ENCODE measurements at regions not wholly inside any gene's neighbourhood (a gene's known extent, or its start where the extent isn't known, plus 50 kb on each side); places are given as distances from the start of the nearest gene placed in this dataset.

DNA sequence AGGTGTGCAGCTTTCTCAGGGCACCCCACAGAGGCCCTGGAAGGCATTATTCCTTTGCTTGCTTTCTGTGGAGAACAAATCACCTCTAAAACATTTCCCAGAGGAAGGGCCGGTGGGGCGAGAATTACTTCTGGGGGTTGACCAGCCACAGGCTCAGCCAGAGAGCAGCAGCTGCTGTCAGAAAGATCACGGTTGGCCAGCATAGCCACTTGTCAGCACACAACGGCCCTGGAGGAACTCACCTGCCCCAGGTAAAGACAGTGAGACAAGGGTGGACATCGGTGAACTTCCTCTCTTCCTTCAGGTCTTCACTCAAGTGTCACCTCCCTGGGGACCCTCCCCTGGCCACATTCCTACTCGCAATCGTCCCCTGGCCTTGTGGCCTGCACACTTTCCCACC, 69.5 kb upstream of the CLDN14 start:
- H3K9me3 Mint-ChIP-seq = no peaks in the 10 kb centered on the region
- no peak for ATAC-seq (replicated peaks)
- DNase-seq = no peak
- no peak overlapping the region for H3K4me3 Mint-ChIP-seq
- peaks cover 0 to 2% of the 10 kb centered on the region in 2 donors for H3K4me1 Mint-ChIP-seq
- H3K27me3 Mint-ChIP-seq = peaks cover 0 to 17% of the 10 kb centered on the region in 2 donors
- H3K27ac Mint-ChIP-seq = no peak overlapping the region
- no peaks in the 10 kb centered on the region for H3K36me3 Mint-ChIP-seq

- H3K27me3 Mint-ChIP-seq = peaks cover 0 to 17% of the 10 kb centered on the region in 2 donors
- peaks cover 0 to 1% of the 10 kb centered on the region in 2 donors for H3K9me3 Mint-ChIP-seq
- ATAC-seq (replicated peaks) (no peak), DNase-seq (no peak)
- no peak overlapping the region for H3K4me3 Mint-ChIP-seq
- H3K36me3 Mint-ChIP-seq = no peaks in the 10 kb centered on the region
- H3K27ac Mint-ChIP-seq = no peak overlapping the region
- H3K4me1 Mint-ChIP-seq = peaks cover 0 to 2% of the 10 kb centered on the region in 2 donors
Measured at GRCh38 chr21:36550761-36551160, 70.8 kb upstream of the CLDN14 start.

- Mint-ChIP-seq H3K4me1 (peaks cover 0 to 2% of the 10 kb centered on the region in 2 donors), H3K27ac (no peak overlapping the region), H3K9me3 (peaks cover 0 to 1% of the 10 kb centered on the region in 2 donors), H3K36me3 (no peaks in the 10 kb centered on the region), H3K4me3 (no peak overlapping the region), H3K27me3 (peaks cover under 1 to 17% of the 10 kb centered on the region in 2 donors)
- ATAC-seq (replicated peaks) (no peak), DNase-seq (no peak)
Measured at GRCh38 chr21:36551321-36551720, 71.4 kb upstream of the CLDN14 start.

DNA sequence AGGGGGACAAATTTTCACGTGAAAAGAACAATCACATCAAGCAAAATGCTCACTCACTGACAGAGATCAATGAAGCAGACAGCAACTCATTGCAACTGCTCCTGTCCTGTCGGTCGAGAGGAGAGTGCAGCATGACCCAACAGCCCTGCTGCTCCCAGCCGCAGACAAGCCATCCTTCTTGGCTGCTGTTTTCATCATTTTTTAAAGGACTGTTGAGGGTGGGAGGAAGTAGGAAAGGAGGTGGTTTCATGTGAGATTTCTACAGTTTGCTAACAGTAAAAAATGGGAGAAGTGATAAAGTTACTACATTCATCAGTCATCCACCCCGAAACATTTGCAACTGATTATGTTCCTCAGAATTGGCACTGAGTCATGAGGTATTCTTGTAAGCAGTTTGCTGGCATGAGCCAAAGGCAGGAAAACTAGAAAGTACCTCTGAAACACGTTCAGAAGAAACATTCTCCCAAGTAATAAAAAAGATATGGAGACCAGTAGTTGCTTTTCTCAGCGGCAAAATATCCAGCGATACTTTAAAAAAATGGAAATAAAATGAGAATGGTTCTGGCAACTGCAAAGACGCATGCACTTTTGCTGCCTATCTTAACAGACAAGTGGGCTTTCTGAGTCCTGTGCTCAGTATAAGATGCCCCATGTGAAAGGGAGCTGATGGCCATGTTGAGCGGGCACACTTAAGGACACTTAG, 72.0 kb upstream of the CLDN14 start:
- Mint-ChIP-seq H3K36me3 (no peaks in the 10 kb centered on the region), H3K27me3 (peaks cover 6 to 20% of the 10 kb centered on the region in 2 donors), H3K9me3 (peaks cover 0 to 1% of the 10 kb centered on the region in 2 donors), H3K27ac (no peak overlapping the region), H3K4me1 (peaks cover 0 to 2% of the 10 kb centered on the region in 2 donors), H3K4me3 (no peak overlapping the region)
- ATAC-seq (replicated peaks) (no peak), DNase-seq (no peak)

DNA sequence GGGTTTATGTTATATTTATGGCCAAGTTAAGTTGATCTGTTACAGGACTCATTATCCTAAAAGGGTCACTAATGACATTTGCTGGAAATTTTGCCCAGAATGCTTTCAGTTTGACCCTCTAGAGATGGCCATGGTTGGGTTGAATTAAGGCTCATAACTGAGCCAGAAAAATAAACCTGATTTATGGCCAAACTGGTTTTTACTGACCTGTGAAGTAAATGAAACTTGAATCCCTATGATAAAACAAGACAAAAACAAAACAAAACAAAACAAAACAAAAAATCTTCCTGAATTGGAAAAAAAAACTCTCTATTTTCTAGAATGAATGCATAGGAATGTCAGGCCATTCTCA, 72.5 kb upstream of the CLDN14 start:
- ATAC-seq (replicated peaks) = no peak
- no peak overlapping the region for H3K4me3 Mint-ChIP-seq
- H3K27me3 Mint-ChIP-seq = peaks cover 7 to 21% of the 10 kb centered on the region in 2 donors
- peaks cover 0 to 2% of the 10 kb centered on the region in 2 donors for H3K4me1 Mint-ChIP-seq
- no peak for DNase-seq
- no peak overlapping the region for H3K27ac Mint-ChIP-seq
- H3K36me3 Mint-ChIP-seq = no peaks in the 10 kb centered on the region
- H3K9me3 Mint-ChIP-seq = peaks cover 0 to 1% of the 10 kb centered on the region in 2 donors

DNA sequence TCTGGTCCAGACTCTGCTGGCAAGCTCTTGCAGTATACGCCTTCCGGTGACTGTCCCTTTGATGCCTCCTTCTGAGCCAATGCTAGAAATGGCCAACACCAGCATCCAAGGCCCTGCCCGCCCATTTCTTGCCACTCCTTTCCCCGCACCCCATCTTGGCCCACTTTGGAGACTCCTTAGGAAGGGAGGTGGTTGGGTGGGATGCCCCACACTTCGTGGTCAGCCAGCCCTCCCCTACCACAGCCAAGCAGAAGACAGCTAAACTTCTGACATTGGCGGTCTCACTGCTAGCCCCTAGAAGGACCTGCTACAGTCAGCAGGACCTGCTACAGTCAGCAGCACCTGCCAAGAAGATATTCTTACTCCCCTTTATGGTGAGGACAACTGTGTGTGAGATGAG, 73.5 kb upstream of the CLDN14 start:
- Mint-ChIP-seq H3K27me3 (peaks cover 7 to 19% of the 10 kb centered on the region in 2 donors), H3K9me3 (peaks cover 0 to 1% of the 10 kb centered on the region in 2 donors), H3K36me3 (peaks cover 0 to 1% of the 10 kb centered on the region in 2 donors), H3K27ac (no peak overlapping the region), H3K4me1 (peaks cover 0 to 2% of the 10 kb centered on the region in 2 donors), H3K4me3 (no peak overlapping the region)
- ATAC-seq (replicated peaks) = no peak
- DNase-seq = no peak

DNA sequence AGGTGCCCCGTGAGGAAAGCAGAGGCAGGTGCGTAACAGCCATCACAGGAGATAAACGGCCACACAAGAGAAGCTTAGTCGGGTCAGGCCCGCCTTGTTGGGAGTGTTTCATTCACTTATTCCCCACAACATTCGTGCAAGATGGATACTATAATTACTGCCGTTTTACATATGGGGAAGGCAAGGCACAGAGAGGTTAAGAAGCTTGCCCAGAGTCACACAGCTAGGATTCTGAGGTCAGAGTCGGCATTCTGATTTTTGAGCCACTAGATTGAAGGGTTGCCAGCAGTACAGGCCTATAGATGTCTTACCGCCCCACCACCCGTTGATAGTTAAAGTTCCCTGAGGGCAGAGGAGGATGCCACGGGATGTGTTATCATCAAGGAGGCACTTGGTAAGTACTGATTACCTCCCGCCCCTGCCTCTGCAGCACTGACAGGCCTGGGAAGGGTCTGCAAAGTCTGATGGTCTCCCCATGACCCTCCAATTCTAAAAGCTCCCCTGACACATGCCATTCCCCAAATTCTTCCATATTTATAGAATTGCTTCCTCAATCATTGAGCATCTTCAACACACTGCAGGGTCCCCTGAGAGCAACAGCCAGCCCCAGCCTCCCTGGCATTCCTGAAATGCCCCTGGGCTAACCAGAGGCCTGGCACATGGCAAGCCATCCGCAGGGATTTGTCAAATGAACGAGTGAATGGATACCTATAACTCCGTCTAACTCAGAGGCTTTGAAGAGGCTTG, 74.7 kb upstream of the CLDN14 start:
- Mint-ChIP-seq H3K4me1 (peaks cover 0 to 2% of the 10 kb centered on the region in 2 donors), H3K36me3 (peaks cover 0 to 1% of the 10 kb centered on the region in 2 donors), H3K9me3 (peaks cover 0 to 1% of the 10 kb centered on the region in 2 donors), H3K27ac (no peak overlapping the region), H3K4me3 (no peak overlapping the region), H3K27me3 (peaks cover 7 to 16% of the 10 kb centered on the region in 2 donors)
- ATAC-seq (replicated peaks) (no peak), DNase-seq (no peak)

- peaks cover 0 to 1% of the 10 kb centered on the region in 2 donors for H3K36me3 Mint-ChIP-seq
- no peak overlapping the region for H3K4me3 Mint-ChIP-seq
- peaks cover 7 to 13% of the 10 kb centered on the region in 2 donors for H3K27me3 Mint-ChIP-seq
- H3K9me3 Mint-ChIP-seq = peaks cover 0 to 1% of the 10 kb centered on the region in 2 donors
- ATAC-seq (replicated peaks) = no peak
- no peaks in the 10 kb centered on the region for H3K4me1 Mint-ChIP-seq
- H3K27ac Mint-ChIP-seq = no peak overlapping the region
- DNase-seq = no peak
Measured at GRCh38 chr21:36555199-36555800, 75.4 kb upstream of the CLDN14 start.

DNA sequence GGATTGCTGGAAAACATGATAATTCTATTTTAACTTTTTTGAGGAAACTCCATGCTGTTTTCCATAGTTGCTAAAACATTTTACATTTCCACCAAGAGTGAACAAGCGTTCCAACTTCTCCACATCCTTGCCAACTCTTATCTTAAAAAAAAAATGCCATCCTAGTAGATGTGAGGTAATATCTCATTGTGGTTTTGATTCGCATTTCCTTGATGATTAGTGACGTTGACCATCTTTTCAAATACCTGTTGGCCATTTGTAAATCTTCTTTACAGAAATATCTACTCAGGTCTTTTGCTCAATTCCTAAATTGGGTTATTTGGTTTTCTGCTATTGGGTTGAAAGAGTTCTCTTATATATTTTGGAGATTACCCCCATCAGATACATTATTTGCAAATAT, 77.4 kb upstream of the CLDN14 start:
- peaks cover 0 to 1% of the 10 kb centered on the region in 2 donors for H3K36me3 Mint-ChIP-seq
- H3K9me3 Mint-ChIP-seq = peaks cover 0 to 1% of the 10 kb centered on the region in 2 donors
- H3K4me3 Mint-ChIP-seq = no peak overlapping the region
- ATAC-seq (replicated peaks) = no peak
- no peaks in the 10 kb centered on the region for H3K4me1 Mint-ChIP-seq
- H3K27me3 Mint-ChIP-seq = peaks cover 7 to 27% of the 10 kb centered on the region in 2 donors
- DNase-seq = no peak
- H3K27ac Mint-ChIP-seq = no peak overlapping the region

- Mint-ChIP-seq H3K4me1 (no peaks in the 10 kb centered on the region), H3K9me3 (peaks cover 0 to 4% of the 10 kb centered on the region in 2 donors), H3K4me3 (no peak overlapping the region), H3K27me3 (peaks cover 7 to 35% of the 10 kb centered on the region in 2 donors), H3K27ac (no peak overlapping the region), H3K36me3 (peaks cover 0 to 1% of the 10 kb centered on the region in 2 donors)
- DNase-seq = no peak
- ATAC-seq (replicated peaks) = no peak
Measured at GRCh38 chr21:36560933-36561575, 81.1 kb upstream of the CLDN14 start.

GRCh38 chr21:36563341-36563926, 83.5 kb upstream of the CLDN14 start:
- H3K27me3 Mint-ChIP-seq = peaks cover 0 to 27% of the 10 kb centered on the region in 2 donors
- H3K9me3 Mint-ChIP-seq = peaks cover 0 to 4% of the 10 kb centered on the region in 2 donors
- ATAC-seq (replicated peaks) = no peak
- H3K27ac Mint-ChIP-seq = no peak overlapping the region
- H3K36me3 Mint-ChIP-seq = no peaks in the 10 kb centered on the region
- no peak overlapping the region for H3K4me3 Mint-ChIP-seq
- no peak for DNase-seq
- H3K4me1 Mint-ChIP-seq = no peaks in the 10 kb centered on the region

DNA sequence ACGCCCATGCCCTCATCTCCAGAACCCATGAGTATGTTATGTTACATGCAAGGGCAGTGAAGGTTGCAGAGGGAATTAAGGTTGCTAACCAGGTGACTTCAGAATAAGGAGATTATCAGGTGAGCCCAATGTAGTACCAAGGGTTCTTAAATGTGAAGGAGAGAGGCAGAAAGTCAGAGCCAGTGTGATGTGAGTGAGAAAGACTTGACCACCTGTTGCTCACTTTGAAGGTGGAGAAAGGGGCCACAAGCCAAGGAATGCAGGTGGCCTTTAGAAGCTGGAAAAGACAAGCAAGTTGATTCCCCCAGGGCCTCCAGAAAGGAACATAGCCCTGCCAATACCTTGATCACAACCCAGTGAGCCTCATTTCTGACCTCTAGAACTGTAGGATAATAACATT, 84.7 kb upstream of the CLDN14 start:
- Mint-ChIP-seq H3K4me3 (no peak overlapping the region), H3K4me1 (no peaks in the 10 kb centered on the region), H3K36me3 (no peaks in the 10 kb centered on the region), H3K9me3 (peaks cover 0 to 4% of the 10 kb centered on the region in 2 donors), H3K27ac (no peak overlapping the region), H3K27me3 (peaks cover 0 to 30% of the 10 kb centered on the region in 2 donors)
- DNase-seq (no peak), ATAC-seq (replicated peaks) (no peak)

- DNase-seq (no peak), ATAC-seq (replicated peaks) (no peak)
- Mint-ChIP-seq H3K36me3 (no peaks in the 10 kb centered on the region), H3K4me3 (no peak overlapping the region), H3K9me3 (peaks cover 0 to 4% of the 10 kb centered on the region in 2 donors), H3K27ac (no peak overlapping the region), H3K4me1 (no peaks in the 10 kb centered on the region), H3K27me3 (peaks cover 0 to 31% of the 10 kb centered on the region in 2 donors)
Measured at GRCh38 chr21:36565540-36565939, 85.6 kb upstream of the CLDN14 start.

DNA sequence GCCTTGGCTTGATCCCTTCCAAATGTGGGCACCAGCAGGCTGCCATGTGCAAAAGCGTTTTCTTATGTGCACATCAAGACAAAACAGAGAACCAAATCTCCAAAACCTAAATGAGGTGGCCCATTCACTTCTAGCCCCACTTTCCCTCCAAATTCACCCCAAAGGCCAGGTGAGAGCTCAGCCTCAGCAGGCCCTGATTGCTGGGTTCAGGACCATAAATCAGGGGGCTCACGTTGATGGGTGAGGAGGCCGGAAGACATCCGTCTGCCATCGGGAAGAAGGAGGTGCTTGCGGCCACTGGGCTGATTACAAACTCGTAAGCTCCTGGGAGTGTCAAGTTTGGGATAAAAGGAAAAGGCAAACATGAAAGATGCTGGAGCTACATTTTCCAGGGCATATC, 86.7 kb upstream of the CLDN14 start:
- no peak for DNase-seq
- ATAC-seq (replicated peaks) = no peak
- Mint-ChIP-seq H3K9me3 (peaks cover 0 to 4% of the 10 kb centered on the region in 2 donors), H3K4me1 (no peaks in the 10 kb centered on the region), H3K36me3 (no peaks in the 10 kb centered on the region), H3K4me3 (no peak overlapping the region), H3K27ac (no peak overlapping the region), H3K27me3 (peaks cover 0 to 24% of the 10 kb centered on the region in 2 donors)
